GM21737 (cell line): ENCODE measurements at regions not wholly inside any gene's neighbourhood (a gene's known extent, or its start where the extent isn't known, plus 50 kb on each side); places are given as distances from the start of the nearest gene placed in this dataset.

ENCODE experiments used
- ATAC-seq: cut with Tn5 transposase; IDR thresholded peaks from one replicate; pipeline ENCODE4 v1.9.1; 2021; ENCODE audit warnings: mild to moderate bottlenecking, moderate library complexity; ENCODE audit not compliant: unreplicated experiment

- ATAC-seq = no peak
Measured at GRCh38 chr2:145669301-145669700, 1149.4 kb upstream of the ZEB2 start.

- no peak for ATAC-seq
Measured at GRCh38 chr2:145666552-145666951, 1146.6 kb upstream of the ZEB2 start.

- no peak for ATAC-seq
Measured at GRCh38 chr2:145657265-145657664, 1137.3 kb upstream of the ZEB2 start.

DNA sequence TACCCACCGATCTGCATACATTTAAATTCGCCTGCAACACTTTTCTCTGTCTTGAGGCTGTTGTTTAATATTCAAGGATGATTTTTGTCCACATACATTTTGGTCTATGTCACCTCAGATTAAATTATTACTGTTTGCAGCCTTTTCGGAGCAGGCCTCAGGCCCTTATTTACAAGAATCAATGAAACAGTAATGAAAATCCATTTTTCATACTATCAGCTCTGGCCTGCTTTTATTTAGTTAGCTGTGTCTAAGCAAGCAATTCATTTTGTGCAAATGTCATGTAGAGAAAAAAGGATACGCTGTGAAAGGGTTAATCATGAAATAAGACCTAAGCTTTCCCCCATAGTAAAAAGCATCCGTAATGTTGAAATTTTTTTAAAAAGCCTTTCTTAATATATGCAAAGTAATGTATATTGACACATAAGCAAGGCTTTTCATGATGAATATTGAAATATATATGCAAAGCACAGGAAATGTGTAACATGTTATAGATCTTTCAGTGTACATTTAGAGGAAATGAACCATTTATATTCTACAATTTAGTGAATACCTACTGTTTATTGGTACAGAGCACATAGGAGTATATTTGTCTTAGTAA lies 1135.3 kb upstream of the ZEB2 start:
- ATAC-seq = no peak

- ATAC-seq = no peak
Measured at GRCh38 chr2:145654746-145655145, 1134.8 kb upstream of the ZEB2 start.

DNA sequence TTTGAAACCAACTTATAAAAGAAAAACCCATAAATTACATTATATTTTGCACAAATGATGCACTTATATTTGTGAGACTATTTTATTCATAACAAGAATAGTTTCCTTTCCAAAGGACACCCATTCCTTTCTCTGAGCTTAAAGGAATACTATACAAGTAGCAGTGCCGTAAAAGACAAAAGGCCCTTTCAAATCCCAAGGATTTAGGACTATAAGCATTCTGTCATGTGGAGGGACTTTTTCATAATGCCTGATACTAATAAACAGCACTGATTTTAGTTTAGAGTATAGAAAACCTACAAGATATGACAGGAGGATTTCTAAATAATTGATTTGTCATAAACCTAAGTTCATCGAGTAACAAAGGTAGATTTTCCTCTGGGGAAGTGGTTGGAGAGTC lies 1134.2 kb upstream of the ZEB2 start:
- ATAC-seq = no peak

GRCh38 chr2:145653553-145653952 lies 1133.6 kb upstream of the ZEB2 start:
- ATAC-seq = no peak

- ATAC-seq = no peak
Measured at GRCh38 chr2:145652571-145653545, 1132.9 kb upstream of the ZEB2 start.

DNA sequence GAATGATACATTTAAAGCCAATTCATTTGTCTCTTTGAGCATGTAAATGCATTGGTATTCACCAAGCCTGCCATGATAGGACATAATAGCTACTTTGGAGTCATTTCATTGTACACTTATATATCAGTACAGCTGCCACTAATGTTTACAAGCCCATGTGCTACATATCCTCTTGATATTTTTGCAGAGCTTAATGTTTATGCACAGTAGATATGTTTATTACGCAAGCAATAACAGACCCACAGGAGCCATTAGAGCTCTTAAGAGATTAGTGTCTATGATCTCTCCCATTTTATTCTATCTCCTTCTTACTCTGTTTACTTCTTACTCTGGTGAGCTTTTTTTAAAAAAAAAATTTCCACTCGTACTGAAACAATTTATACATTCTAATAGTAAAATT lies 1132.1 kb upstream of the ZEB2 start:
- ATAC-seq = no peak

- ATAC-seq = no peak
Measured at GRCh38 chr2:145650226-145650625, 1130.3 kb upstream of the ZEB2 start.

DNA sequence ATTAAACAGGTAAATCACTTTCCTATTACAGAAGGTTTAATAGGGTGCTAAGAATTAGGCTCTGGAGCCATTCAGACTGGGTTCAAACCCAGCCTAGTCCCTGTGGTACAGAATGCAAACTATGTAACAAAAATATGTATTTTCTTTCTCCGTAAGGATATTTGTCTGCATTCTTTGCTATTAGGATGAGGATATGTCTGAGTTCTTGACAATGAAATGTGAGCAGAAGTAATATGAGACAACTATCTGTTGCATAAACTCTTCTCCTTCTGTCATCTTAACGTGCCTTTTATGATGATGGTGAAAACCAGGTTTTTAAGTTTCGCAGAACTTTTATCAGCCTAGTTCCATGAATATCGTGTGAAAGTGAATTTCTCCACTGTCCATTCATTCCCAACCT lies 1129.1 kb upstream of the ZEB2 start:
- no peak for ATAC-seq

- peak; percentile 99 for ATAC-seq
Measured at GRCh38 chr2:145644820-145645302, 1124.9 kb upstream of the ZEB2 start.

DNA sequence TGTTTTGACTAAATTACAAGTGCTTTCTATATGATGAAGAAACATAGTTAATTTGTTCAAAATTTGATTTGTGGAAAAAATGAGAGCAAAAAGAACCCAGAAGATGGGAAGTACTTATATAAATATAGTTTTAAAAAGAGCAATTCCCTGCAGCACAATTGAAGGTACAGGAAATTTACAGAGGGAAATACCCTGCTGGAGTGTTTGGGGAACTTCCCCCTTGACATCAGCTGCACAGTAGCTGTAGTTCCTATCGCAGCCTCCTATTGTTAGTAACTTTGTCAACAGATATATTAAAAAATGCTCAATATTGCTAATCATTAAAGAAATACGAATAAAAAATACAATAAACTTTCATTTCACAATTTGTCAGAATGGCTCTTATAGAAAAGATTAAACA lies 1118.8 kb upstream of the ZEB2 start:
- ATAC-seq = no peak

DNA sequence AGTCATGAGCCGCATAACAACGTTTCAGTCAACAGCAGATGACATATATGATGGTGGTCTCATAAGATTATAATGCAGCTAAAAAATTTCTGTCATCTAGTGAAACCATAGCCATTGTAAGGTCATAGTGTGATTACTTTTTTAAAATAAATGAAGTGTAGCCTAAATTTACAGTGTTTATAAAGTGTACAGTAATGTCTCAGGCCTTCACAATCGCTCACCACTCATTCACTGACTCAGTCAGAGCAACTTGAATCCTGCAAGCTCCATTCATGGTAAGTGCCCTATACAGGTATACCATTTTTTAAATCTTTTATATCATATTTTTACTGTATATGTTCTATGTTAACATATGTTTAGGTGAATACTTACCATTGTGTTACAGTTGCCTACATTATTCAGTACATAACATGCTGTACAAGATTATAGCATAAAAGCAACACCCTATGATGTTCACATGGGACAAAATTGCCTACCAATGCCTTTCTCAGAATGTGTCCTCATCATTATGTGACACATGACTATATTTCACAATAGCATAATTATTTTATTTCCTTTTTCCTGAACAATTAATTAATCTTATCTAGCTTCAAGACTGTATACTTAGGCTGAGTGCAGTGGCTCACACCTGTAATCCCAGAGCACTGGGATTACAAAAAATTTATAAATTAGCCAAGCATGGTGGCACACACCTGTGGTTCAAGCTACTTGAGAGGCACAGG lies 1115.9 kb upstream of the ZEB2 start:
- no peak for ATAC-seq

- no peak for ATAC-seq
Measured at GRCh38 chr2:145631561-145631960, 1111.6 kb upstream of the ZEB2 start.

DNA sequence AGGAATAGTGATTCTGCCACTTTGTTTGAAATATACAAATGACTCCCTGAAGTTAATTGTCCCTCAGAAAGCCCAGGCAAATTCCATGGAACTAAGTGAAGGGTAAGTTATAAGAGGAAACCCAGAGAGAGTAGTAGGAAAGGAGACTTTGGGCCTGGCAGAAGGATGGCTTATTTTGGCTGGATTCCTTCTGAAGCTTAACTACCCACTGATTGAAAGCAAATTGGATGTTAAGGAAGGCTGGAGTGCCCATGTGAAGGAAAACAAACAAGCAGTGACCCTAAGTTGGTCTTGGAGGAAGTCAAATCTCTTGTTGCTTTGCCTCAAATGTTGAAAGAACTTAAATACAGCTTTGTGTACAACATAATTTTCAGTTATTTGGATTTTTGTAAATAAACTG lies 1106.4 kb upstream of the ZEB2 start:
- no peak for ATAC-seq

GRCh38 chr2:145625111-145625510 lies 1105.2 kb upstream of the ZEB2 start:
- no peak for ATAC-seq

DNA sequence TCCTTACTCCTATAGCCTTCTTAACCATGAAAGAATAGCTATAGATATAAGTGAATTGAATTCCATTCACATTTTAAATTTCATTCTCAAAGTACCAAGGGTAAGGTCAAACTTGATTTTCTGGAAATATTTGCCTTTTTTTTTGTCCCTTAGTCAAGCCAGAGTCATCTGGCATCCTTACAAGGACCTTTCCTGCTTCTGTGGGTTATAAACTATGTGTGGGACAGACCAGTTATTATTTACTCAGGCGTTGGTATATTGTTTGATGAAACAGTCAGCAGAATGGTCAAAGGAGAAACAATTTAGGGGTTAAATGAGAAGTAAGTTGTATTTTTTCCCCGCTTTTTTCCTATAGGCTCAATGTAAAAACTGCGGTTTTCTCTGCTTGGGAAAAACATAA lies 1103.2 kb upstream of the ZEB2 start:
- ATAC-seq = no peak

- ATAC-seq = no peak
Measured at GRCh38 chr2:145622285-145622684, 1102.4 kb upstream of the ZEB2 start.

- ATAC-seq = no peak
Measured at GRCh38 chr2:145617906-145618305, 1098.0 kb upstream of the ZEB2 start.

DNA sequence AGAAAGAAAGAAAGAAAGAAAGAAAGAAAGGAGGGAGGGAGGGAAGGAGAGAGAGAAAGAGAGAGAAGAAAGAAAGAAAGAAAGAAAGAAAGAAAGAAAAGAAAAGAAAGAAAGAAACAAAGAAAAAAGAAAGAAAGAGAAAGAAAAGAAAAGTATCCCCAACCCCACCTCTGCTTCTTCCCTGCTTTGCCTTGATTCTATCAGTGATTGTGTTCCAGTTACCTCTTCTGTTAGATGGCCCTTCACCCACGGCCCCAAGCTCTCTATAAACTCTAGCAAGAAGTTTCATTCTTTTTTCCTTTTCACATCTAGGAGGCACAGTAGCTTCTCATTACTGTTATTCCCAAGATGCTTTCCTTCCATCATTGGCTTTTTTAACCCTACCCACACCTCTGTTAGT lies 1097.5 kb upstream of the ZEB2 start:
- no peak for ATAC-seq

- no peak for ATAC-seq
Measured at GRCh38 chr2:145615626-145616025, 1095.7 kb upstream of the ZEB2 start.
